Glomerular visceral epithelial cell (primary cell): ENCODE measurements at regions not wholly inside any gene's neighbourhood (a gene's known extent, or its start where the extent isn't known, plus 50 kb on each side); places are given as distances from the start of the nearest gene placed in this dataset.
"Not testable (repeated sequence)": the region's sequence is repeated elsewhere in the genome, so short reads cannot be mapped to it uniquely, and the experiment has no call there.

Source experiments
- DNase-seq: peaks from one replicate; pipeline ENCODE4 v3.0.0-alpha.2; 2016; ENCODE audit errors: extremely low spot score

- DNase-seq, result no peak
Observed at GRCh38 chr22:49697047-49697446, 130.6 kb downstream of the BRD1 start.

DNA sequence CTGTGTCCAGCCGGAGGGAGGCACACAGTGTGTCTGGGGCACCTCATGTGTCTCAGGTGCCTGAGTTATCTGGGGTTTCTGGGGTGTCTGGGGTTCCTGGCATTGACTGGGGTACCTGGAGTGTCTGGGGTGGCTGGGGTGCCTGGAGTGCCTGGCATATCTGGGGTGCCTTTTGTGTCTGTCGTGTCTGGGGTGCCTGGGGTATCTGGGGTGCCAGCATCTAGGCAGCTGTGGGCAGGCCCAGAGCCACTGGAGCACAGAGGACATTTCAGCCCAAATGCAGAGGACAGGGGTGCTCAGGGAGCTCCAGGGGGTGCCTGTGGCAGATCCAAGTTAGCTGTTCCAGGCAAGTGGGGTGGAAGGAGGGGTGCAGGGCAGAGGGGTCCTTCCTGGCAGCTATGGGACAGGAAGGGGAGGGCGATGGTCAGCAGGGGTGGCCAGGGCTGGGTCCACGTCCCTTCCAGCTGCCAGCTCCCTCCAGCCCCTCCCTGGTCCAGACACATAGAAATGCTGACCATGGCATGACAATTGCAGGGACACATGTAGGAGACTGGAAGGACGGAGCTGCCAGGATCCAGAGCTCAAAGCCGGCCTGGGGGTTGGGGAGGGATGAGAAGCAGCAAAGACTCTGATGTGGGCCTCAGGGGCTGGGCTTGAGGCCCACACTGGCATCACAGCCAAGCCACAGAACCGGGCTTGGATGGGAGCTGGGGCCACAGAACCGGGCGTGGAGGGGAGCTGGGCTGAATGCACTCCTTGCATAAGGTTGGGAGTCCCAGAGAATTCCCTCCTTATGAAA is 133.0 kb downstream of the BRD1 start:
- no peak for DNase-seq

- no peak for DNase-seq
Observed at GRCh38 chr22:49693848-49694247, 133.8 kb downstream of the BRD1 start.

GRCh38 chr22:49693416-49693815 is 134.3 kb downstream of the BRD1 start:
- no peak for DNase-seq

GRCh38 chr22:49692499-49693225 is 135.0 kb downstream of the BRD1 start:
- DNase-seq, result no peak

GRCh38 chr22:49691256-49691655 is 136.4 kb downstream of the BRD1 start:
- no peak for DNase-seq

- no peak for DNase-seq
Observed at GRCh38 chr22:49690454-49690853, 137.2 kb downstream of the BRD1 start.

DNA sequence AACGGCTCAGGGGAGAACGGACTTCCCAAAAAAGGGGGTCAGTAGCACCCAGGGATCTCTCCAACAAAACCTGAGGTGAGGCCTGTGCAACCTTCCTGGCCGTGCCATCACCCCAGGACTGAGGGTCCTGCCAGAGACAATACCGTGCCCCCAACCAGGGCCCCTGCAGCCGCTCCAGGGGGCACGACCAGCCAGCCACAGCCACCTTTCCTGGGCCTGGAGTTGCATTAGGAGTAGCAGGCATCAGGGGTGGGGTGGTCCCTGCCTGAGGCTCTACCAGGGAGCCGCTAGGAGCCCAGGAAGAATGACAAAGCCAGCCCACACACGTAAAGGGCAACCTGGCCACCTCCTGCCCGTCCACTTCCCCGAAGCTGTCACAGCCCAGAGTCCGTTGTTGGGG is 137.8 kb downstream of the BRD1 start:
- no peak for DNase-seq

GRCh38 chr22:49689255-49689770 is 138.4 kb downstream of the BRD1 start:
- DNase-seq, result no peak

DNA sequence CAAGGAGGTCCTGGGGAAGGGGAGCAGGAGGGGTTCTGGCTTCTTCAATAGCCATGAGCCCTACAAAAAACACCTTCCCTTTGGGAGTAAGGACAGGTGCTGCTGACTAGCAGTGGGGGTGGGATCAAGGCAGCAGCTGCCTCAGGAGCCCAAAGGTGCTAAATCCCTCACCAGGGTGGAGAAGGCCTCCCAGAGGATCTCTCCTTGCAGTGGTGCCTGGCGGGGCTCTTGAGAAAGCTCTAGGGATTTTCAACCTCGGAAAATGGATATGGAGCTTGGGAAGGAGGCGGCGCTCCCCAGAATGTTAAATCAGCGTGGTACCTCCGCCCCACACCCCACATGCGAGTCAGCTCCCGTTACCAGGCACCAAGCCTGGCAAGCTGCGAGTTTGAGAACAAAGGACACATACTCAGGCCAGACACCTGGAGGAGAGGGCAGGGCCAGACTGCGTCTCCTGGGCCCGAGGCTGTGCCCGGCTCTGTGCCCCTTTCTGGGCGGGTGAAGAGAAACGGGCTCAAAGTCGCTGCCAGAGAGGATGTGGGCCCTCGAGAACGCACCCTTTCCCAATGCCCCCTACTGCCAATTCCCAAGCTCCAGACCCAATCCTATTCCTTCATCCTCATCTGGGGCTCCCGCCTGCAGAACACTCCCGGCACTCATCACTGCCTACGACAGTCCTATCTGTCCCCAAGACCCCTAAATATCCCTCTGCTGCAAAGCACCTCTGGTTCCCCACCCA is 139.0 kb downstream of the BRD1 start:
- DNase-seq, result no peak

- DNase-seq, result no peak
Observed at GRCh38 chr22:49687786-49688515, 139.7 kb downstream of the BRD1 start.

- no peak for DNase-seq
Observed at GRCh38 chr22:49687333-49687732, 140.3 kb downstream of the BRD1 start.

DNA sequence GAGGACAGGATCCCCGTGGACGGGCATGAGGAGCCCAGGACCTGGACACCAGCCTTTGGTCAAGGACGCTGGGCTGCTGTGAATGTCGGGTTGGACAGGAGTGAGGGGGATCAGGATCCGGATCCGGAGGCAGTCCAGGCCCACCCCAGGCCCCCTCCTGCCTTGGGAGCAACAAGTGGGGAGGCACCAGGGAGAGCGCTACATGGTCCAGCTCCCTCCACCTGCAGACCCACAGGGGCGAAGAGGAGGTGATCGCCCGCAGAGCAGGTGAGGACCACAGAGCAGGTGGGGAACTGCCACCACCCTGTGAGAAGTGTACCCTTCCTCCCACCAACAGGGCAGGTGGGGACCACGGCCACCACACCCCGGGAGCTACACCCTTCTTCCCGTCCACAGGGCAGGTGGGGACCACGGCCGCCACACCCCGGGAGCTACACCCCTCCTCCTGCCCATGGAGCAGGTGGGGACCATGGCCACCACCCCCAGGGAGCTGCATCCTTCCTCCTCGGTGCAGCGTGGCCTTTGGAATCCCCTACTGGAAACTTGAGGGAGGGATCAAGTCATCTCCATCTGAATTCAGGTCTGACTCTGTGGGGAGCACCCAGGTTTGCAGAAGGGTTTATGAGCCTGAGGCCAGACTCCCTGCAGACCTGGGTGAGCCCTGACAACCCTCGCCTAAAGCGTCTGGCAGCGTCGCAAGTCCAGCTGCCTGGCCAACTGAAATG is 141.0 kb downstream of the BRD1 start:
- DNase-seq, result no peak

GRCh38 chr22:49685686-49686085 is 142.0 kb downstream of the BRD1 start:
- DNase-seq, result no peak

DNA sequence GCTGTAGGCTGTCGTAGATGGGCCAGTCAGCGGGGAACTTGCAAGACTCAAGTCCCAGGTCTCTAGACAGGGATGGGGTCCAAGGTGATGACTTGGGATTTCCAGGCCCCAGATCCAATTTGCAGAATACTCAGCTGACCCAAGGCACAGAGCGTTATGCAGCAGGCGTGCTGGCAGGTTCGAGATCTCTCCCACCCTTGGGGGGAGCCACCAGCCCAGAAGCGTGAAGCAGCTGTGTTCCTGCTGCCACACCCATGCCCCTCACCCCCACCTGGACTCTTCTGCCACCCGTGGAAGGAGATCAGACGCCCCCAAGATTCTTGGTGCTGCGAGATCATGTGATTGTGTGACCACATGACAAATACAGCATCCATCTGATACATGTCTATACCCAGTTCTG is 142.6 kb downstream of the BRD1 start:
- no peak for DNase-seq

DNA sequence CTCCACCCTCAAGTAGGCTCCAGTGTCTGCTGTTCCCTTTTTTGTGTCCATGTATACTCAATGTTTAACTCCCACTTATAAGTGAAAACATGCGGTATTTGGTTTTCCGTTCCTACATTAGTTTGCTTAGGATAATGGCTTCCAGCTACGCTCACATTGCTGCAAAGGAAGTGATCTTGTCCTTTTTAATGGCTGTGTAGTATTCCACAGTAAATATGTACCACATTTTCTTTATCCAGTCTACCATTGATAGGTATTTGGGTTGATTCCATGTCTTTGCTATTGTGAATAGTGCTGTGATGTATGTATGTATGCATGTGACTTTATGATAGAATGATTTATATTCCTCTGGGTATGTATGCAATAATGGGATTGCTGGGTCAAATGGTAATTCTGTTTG is 144.6 kb downstream of the BRD1 start:
- DNase-seq, result no peak

DNA sequence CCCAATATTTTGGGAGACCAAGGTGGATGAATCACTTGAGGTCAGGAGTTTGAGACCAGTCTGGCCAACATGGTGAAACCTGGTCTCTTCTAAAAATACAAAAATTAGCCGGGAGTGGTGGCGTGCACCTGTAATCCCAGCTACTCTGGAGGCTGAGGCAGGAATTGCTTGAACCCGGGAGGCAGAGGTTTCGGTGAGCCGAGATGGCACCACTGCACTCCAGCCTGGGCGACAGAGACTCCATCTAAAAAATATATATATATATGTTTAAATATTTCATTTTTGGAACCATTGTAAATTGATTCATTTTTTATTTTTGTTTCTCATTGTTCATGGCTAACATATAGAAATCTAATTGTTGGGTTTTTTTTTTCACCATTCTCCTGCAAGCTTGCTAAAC is 146.9 kb downstream of the BRD1 start:
- not testable (repeated sequence) for DNase-seq

DNA sequence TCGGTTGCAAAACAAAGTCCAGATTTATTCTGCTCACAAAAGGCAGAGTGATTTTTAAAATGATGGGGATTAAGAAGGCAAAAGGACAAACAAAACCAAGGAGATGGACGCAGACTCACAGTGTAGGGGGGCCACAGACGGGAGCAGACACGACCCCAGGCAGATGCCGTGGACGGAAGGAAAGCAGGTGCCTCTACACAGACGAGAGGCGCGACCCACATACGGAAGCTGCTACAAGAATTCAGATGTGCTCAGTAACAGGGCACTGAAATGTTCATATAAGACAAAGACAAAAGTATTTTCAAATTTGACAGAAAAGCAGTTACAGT is 148.9 kb downstream of the BRD1 start:
- DNase-seq, result no peak

DNA sequence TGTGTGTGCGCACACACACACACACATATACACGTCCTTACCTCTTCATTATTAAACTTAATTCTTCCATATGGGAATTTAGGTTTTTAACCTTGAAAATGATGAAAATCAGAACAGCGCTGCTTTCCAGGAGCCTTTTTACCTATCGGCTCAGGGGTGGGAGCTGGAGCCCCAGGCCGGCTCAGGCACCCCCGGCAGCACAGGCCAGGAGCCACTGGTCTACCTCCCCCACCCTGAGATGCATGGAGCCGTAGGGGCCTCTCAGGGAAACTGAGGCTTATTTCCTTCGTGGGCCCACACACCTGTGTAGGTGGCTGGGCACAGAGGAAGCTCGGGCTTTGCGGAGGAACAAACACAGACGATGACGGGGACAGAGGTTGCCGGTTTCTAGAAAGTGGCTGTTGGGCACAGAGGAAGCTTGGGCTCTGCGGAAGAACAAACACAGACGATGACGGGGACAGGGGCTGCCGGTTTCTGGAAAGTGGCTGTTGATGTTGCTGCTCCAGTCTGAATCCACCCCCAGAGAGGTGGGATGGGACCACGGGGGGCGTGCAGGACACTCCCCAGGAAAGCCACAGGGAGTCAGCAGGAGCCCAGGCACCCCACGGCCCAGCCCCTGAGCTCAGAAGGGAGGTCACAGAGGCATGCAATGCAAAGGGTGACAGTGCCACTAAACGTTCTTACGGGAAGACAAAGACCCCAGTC is 149.4 kb downstream of the BRD1 start:
- DNase-seq, result no peak

DNA sequence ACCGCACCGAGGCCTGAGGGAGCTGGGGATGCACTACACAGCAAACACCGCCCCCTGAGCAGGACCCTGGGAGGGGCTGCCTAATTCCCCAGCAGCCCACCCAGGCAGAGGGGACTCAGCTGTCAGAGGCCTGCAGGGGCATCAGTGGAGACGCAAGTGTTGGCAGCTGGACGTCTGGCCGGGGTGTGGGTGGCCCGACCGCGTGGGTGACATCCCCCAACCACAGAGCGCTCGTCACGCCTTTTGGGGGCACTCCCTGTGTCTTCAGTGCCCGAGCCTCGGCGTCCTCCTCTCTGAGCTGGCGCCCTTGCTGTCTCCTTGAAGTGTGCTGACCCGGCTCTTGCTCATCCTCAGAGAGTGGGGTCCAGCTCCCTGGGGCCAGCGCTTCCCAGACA is 150.2 kb downstream of the BRD1 start:
- no peak for DNase-seq
